Choroid plexus epithelial cell (primary cell): ENCODE measurements at regions not wholly inside any gene's neighbourhood (a gene's known extent, or its start where the extent isn't known, plus 50 kb on each side); places are given as distances from the start of the nearest gene placed in this dataset.

Experiments
- DNase-seq: peaks from one replicate; pipeline ENCODE4 v3.0.0-alpha.2; 2010; ENCODE audit warnings: low read depth
- H3K4me3 ChIP-seq: 2 replicates; pipeline ENCODE4 v1.5.1; 2011; ENCODE audit warnings: low read depth, mild to moderate bottlenecking, control low read depth, low read length, moderate library complexity
- TF ChIP-seq, protein P1 (sequence below): conservative IDR thresholded peaks from 2 replicates; pipeline ENCODE4 v1.5.1; 2011; ENCODE audit warnings: low read depth, mild to moderate bottlenecking, control low read depth, inconsistent platforms, low read length, moderate library complexity

DNA sequence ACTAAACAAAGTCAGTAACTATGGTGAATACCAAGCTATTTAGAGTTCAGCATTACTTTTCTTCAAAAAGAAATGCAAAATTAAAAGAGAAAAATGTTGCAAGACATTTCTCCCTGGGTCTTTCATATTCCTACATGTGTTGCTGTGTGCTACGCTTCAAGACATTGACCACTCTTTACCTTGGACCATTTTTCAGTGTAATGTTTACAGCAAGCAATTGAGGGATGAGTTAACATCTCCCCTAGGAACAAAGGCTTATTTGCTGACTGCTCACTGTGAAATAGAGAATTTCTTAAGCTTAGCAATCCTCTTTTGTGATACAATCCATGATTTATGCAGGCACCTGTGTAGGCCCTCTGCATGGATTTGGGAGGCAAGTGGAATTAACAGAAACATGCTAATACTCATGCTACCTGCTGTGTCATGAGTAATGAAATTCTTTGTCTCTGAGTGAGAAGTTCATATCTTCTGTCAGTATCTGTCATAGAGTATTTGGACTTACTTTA is 1202.9 kb upstream of the CDH8 start:
- TF ChIP-seq, protein P1, sequence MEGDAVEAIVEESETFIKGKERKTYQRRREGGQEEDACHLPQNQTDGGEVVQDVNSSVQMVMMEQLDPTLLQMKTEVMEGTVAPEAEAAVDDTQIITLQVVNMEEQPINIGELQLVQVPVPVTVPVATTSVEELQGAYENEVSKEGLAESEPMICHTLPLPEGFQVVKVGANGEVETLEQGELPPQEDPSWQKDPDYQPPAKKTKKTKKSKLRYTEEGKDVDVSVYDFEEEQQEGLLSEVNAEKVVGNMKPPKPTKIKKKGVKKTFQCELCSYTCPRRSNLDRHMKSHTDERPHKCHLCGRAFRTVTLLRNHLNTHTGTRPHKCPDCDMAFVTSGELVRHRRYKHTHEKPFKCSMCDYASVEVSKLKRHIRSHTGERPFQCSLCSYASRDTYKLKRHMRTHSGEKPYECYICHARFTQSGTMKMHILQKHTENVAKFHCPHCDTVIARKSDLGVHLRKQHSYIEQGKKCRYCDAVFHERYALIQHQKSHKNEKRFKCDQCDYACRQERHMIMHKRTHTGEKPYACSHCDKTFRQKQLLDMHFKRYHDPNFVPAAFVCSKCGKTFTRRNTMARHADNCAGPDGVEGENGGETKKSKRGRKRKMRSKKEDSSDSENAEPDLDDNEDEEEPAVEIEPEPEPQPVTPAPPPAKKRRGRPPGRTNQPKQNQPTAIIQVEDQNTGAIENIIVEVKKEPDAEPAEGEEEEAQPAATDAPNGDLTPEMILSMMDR = no peak
- no peak overlapping the region for H3K4me3 ChIP-seq
- no peak for DNase-seq

DNA sequence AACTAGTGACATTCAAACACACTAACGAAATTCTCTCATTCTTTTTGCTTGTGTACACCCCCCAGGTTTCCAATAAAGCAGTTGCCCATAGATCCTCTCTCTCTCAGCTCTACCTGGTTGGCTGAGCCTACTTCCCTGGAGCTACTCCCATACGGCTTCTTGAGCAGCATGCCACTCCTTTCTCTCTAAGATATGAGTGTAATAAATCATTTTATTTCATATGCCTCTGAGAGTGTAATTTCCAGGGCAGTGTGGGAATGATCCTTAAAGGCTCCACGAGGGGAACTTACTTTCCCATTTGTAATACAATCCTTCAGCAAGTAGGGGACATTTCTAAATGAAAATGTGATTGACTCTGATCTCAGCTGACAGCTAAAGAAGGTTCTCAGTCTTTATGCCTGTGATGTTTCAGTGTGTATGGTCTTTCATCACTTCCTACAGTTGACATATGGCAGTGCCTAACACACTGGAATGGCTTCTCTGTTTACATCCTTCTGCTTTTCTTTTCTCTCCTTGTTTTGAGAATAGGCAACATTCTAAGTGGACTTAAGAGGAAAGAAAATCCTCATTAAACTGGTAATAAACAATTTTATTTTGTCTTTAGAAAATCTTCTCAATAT is 1194.3 kb upstream of the CDH8 start:
- TF ChIP-seq, protein P1 = no peak
- DNase-seq = no peak
- no peak overlapping the region for H3K4me3 ChIP-seq

DNA sequence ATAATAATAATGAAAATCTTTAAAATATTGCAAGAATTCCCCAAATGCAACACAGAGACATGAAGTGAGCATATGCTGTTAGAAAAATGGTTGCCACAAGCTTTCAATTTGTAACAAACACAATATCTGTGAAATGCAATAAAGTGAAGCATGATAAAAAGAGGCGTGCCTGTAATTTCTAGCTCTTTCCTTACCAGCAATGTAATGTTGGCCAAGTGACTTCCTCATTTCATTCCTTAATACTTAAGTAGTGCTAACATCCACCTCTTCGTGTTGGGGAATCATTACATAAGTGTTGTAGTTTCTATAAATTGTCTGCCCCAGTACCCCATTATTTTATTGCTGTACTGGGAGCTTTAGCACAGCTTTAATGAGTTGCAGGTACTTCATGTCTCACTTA is 1192.0 kb upstream of the CDH8 start:
- TF ChIP-seq, protein P1 = no peak
- H3K4me3 ChIP-seq = no peak overlapping the region
- no peak for DNase-seq

DNA sequence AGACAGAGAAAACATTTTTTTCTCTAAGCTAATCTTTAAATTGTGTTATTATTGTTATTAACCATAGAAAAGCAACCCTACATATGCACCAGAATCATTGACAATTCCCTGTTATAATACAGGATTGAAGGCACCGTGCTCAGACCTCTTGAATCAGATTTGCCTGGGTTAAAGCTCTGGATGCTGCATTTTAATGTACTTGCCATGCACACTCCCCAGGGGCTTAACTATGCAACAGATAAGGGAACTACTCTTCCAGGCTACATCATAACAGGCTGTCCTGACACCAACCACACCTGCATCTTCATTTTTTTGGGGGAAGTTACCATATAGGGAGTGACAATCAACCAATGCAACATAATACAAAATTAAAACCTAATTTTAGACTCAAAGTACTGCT is 1187.6 kb upstream of the CDH8 start:
- TF ChIP-seq, protein P1 = no peak
- DNase-seq = no peak
- no peak overlapping the region for H3K4me3 ChIP-seq

DNA sequence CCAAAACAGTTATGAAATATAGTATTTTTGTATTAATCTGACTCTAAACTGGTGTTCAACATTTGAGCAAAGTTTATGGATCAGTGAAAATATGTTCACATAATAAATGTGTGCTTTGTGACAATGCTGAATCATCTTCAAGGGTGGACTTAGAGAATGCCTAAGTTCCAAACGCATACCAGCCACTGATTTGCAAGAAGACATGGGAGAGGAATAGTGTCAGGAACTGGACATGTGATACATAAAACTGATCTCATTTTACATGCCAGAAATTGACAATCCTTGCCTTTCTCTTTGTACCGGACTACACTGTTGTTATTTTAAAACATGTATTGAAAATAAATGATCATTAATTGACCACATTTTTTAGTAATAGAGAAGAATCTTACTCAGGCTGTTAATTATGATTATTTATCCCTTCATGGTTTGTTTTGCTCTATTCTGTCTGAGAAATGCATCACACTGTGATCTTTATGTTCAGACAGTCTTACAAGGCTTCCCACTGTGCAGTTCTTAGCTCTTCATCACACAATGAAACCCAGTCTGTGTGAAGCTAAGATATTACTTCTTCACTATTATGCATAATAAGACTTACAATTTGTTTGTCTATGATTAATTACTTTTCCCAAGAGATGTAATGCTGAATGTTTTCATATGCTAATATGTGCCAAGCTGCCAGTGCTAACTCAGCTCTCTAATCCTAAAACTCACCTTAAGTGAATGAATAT is 1180.6 kb upstream of the CDH8 start:
- no peak overlapping the region for H3K4me3 ChIP-seq
- DNase-seq = no peak
- TF ChIP-seq, protein P1 = no peak

DNA sequence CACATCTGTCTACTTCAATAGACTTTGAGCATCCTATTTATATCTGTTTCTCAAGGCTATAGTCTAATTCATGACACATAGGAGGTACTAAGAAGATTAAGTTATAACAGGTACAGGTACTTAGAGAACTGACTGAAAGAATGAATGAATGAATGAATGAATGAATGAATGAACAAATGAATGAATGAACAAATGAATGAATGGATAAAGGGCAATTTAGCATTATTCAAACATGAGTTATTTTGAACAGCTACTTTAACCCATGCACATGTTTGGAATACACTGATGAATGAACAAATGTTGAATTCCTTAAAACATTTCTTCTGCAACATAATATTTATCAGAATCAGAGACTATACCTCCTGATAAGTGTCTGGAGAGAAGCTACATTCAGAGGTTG is 1165.6 kb upstream of the CDH8 start:
- H3K4me3 ChIP-seq = no peak overlapping the region
- TF ChIP-seq, protein P1 = no peak
- no peak for DNase-seq

DNA sequence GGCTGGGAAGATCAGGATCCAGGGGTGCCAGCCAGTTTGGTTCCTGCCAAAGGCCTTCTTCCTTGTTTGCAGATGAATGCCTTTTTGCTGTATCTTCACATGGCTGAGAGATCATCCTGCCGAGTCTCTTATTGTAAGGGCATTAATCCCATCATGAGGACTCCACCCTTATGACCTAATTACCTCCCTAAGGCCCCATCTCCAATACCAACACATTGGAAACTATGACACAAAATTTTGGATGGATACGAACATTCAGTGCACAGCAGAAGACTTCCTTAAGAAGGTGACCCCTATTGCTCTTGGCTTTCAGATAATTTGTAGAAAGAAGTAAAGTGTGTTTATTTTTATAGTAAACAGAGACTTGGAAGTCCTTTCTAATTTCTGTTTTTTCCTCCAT is 1164.7 kb upstream of the CDH8 start:
- H3K4me3 ChIP-seq = no peak overlapping the region
- TF ChIP-seq, protein P1 = no peak
- DNase-seq = no peak
